Nephron progenitor cell (in vitro differentiated cells): ENCODE measurements at regions not wholly inside any gene's neighbourhood (a gene's known extent, or its start where the extent isn't known, plus 50 kb on each side); places are given as distances from the start of the nearest gene placed in this dataset.
"Not testable (repeated sequence)": the region's sequence is repeated elsewhere in the genome, so short reads cannot be mapped to it uniquely, and the experiment has no call there.

ENCODE experiments used
- DNase-seq: peaks from one replicate; pipeline ENCODE4 v3.0.0; 2021
- H3K27ac Mint-ChIP-seq: 2 replicates; pipeline ENCODE4 v1.8.0; 2021; ENCODE audit warnings: mild to moderate bottlenecking, moderate library complexity, mixed read lengths
- H3K27me3 Mint-ChIP-seq: 2 replicates; pipeline ENCODE4 v1.8.0; 2021; ENCODE audit warnings: mild to moderate bottlenecking, low read depth, mixed read lengths; ENCODE audit not compliant: poor library complexity
- H3K36me3 Mint-ChIP-seq: 2 replicates; pipeline ENCODE4 v1.8.0; 2021; ENCODE audit warnings: low read depth, mixed read lengths
- H3K4me1 Mint-ChIP-seq: 2 replicates; pipeline ENCODE4 v1.8.0; 2021; ENCODE audit warnings: mixed read lengths
- H3K4me3 Mint-ChIP-seq: 2 replicates; pipeline ENCODE4 v1.8.0; 2021; ENCODE audit warnings: mild to moderate bottlenecking, moderate library complexity, mixed read lengths
- H3K9me3 Mint-ChIP-seq: 2 replicates; pipeline ENCODE4 v1.8.0; 2021; ENCODE audit warnings: mild to moderate bottlenecking, moderate library complexity, mixed read lengths
- CTCF ChIP-seq: fragments of 200-600 bp; sonication (generic); IDR thresholded peaks from 2 replicates; pipeline ENCODE4 v1.5.0; 2021; ENCODE audit warnings: antibody characterized with exemption

- H3K27ac Mint-ChIP-seq: no peak overlapping the region
- no peaks in the 10 kb centered on the region for H3K36me3 Mint-ChIP-seq
- peaks cover 6% of the 10 kb centered on the region for H3K4me1 Mint-ChIP-seq
- no peak for TF ChIP-seq CTCF
- no peak for DNase-seq
- H3K4me3 Mint-ChIP-seq: no peak overlapping the region
- peaks cover 23% of the 10 kb centered on the region for H3K27me3 Mint-ChIP-seq
- H3K9me3 Mint-ChIP-seq: peaks cover 25% of the 10 kb centered on the region
These were observed 86.7 kb downstream of the IRX5 start for GRCh38 chr16:55017321-55017720.

- H3K4me3 Mint-ChIP-seq: no peak overlapping the region
- no peak overlapping the region for H3K27ac Mint-ChIP-seq
- no peak for TF ChIP-seq CTCF
- H3K27me3 Mint-ChIP-seq: peaks cover 26% of the 10 kb centered on the region
- H3K36me3 Mint-ChIP-seq: no peaks in the 10 kb centered on the region
- no peak for DNase-seq
- peaks cover 6% of the 10 kb centered on the region for H3K4me1 Mint-ChIP-seq
- peaks cover 19% of the 10 kb centered on the region for H3K9me3 Mint-ChIP-seq
These were observed 88.2 kb downstream of the IRX5 start for GRCh38 chr16:55018881-55019280.

GRCh38 chr16:55019419-55020131, 88.9 kb downstream of the IRX5 start:
- peaks cover 33% of the 10 kb centered on the region for H3K27me3 Mint-ChIP-seq
- no peaks in the 10 kb centered on the region for H3K36me3 Mint-ChIP-seq
- H3K4me1 Mint-ChIP-seq: peaks cover 6% of the 10 kb centered on the region
- no peak overlapping the region for H3K27ac Mint-ChIP-seq
- no peak for DNase-seq
- TF ChIP-seq CTCF: no peak
- H3K4me3 Mint-ChIP-seq: no peak overlapping the region
- H3K9me3 Mint-ChIP-seq: peaks cover 19% of the 10 kb centered on the region

DNA sequence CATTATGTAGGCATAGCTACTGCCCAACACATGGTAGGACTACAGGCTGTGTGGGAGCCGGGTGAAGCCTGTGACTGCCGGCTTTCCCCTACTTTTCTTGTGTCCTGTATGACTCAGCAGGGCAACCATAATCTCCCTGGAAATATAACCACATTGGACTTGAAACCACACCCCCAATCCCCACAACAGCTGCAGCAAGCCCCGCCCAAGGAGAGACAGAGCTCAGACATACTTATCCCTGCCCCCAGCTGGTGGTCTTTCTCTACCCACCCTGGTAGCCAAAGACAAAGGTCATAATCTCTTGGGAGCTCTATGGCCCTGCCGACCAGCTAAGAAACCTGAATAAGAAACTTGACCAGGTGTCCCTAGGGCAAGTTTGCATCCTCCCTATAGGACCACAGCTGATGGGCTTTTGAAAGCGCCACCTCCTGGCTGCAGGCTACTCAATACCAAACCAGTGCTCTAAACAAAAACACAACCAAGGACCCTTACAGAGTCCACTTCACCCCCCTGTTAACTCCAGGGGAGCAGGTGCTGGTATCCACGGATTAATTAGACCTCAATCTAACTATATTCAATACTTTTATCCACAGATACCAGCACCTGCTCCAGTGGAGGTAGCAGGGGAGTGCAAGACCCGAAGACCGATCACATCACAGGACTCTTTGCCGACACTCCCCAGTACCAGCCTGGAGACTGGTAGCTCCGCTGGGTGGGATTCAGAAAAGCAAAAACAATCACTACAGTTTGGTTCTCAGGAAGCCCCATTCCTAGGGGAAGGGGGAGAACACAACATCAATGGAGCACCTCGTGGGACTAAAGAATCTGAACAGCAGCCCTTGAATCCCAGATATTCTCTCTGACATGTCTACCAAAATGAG, 91.2 kb downstream of the IRX5 start:
- no peak overlapping the region for H3K27ac Mint-ChIP-seq
- no peaks in the 10 kb centered on the region for H3K4me1 Mint-ChIP-seq
- peaks cover 31% of the 10 kb centered on the region for H3K9me3 Mint-ChIP-seq
- no peak for TF ChIP-seq CTCF
- no peak overlapping the region for H3K4me3 Mint-ChIP-seq
- no peak for DNase-seq
- peaks cover 36% of the 10 kb centered on the region for H3K27me3 Mint-ChIP-seq
- no peaks in the 10 kb centered on the region for H3K36me3 Mint-ChIP-seq

DNA sequence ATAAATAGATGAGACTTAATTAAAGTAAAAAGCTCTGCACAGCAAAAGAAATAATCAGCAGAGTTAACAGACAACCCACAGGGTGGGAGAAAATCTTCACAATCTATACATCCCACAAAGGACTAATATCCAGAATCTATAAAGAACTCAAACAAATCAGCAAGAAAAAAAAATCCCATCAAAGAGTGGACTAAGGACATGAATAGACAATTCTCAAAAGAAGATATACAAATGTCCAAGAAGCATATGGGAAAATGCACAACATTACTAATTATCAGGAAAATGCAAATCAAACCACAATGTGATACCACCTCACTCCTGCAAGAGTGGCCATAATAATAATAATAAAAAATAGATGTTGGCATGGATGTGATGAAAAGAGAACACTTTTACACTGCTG, 96.6 kb downstream of the IRX5 start:
- not testable (repeated sequence) for DNase-seq, H3K36me3 Mint-ChIP-seq, H3K4me3 Mint-ChIP-seq, H3K27ac Mint-ChIP-seq, H3K4me1 Mint-ChIP-seq
- Mint-ChIP-seq H3K27me3 (peaks cover 35% of the 10 kb centered on the region), H3K9me3 (peaks cover 39% of the 10 kb centered on the region)

DNA sequence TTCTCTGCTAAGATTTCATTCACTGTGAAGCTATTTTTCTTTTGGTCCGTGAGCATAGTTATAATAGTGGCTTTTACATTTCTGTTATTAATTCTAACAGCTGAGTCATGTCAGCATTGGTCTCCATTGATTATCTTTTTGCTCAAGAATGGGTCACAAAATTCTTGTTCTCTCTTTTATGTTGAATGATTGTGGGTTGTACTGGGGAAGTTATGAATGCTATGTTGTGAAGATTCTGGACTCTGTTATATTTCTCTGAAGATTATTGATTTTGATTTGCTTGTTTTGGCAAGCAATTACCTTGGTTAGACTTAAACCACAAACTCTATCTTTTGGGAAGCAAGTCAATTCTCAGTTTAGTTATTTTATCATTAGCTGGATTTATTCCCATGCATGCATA, 98.8 kb downstream of the IRX5 start:
- Mint-ChIP-seq H3K36me3 (peaks cover 5% of the 10 kb centered on the region), H3K9me3 (peaks cover 39% of the 10 kb centered on the region), H3K27me3 (peaks cover 16% of the 10 kb centered on the region), H3K4me1 (no peaks in the 10 kb centered on the region), H3K4me3 (no peak overlapping the region), H3K27ac (no peak overlapping the region)
- no peak for TF ChIP-seq CTCF
- DNase-seq: no peak
